Stimulated activated CD4-positive, alpha-beta T cell treated with anti-CD3 and anti-CD28 coated beads, Interleukin-4, amount 100 ng/mL, for 4 hours (primary cell): ENCODE measurements at regions not wholly inside any gene's neighbourhood (a gene's known extent, or its start where the extent isn't known, plus 50 kb on each side); places are given as distances from the start of the nearest gene placed in this dataset.
"Not testable (repeated sequence)": the region's sequence is repeated elsewhere in the genome, so short reads cannot be mapped to it uniquely, and the experiment has no call there.

Source experiments
- DNase-seq, 2 experiments: peaks; one replicate each; pipeline ENCODE4 v3.0.0-alpha.2; 2020

DNA sequence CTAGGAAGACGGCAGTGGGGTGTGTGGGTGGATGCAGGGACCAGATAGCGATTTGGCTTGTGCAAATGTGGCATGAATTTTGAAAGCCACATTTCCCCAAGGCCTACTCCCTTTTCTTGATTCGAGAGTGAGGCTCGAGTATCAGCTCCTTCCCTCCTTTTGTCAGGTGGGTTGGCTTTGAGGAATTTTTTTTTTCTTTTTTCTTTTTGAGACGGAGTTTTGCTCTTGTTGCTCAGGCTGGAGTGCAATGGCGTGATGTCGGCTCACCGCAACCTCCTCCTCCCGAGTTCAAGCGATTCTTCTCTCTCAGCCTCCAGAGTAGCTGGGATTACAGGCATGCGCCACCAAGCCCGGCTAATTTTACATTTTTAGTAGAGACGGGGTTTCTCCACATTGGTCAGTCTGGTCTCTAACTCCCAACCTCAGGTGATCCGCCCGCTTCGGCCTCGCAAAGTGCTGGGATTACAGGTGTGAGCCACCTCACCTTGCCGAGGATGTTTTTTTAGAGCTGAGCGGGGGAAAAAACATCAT is 335.0 kb downstream of the SRGAP2C start:
- not testable (repeated sequence) for DNase-seq

DNA sequence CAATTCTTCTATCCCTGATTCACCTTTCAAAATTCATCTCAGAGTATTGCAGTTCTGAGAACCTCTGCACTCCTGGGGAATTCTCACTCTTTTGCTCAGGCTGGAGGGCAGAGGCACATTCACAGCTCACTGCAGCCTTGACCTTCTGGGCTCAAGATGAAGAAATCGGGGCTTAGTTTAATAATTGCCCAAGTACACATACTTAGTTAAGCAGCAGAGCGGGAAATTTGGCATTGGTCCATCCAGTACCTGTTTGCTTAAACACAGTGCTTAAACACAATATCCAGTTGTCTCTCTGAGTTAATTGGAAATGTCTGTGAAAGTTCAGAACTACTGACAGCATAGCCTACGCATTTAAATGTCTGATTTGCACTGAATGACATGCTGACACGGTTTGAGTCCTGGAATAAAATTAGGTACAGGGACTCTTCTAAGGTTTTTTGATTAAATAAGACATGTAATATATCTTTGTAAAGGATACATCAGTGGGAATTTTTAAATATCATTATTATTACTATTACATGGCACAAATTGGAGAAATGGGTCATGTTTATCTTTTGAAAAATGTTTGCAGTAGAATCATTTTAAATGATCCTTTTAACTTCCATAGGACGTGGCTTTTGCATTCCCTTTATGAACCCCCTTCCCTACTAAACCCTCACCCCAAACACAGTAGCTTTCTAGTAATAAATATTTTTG is 337.4 kb downstream of the SRGAP2C start:
- DNase-seq = no peak

DNA sequence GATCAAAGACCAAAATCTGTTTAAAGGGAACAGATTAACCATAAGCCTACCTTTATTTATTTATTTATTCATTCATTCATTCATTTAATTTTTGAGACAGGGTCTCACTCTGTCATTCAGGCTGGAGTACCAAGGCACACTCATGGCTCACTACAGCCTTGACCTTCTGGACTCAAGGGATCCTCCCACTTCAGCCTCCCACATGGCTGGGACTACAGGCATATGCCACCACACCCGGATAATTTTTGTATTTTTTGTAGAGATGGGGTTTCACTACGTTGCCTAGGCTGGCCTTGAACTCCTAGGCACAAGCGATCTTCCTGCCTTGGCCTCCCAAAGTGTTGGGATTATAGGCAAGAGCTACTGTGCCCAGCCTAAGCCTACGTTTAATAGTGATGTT is 338.3 kb downstream of the SRGAP2C start:
- not testable (repeated sequence) for DNase-seq

DNA sequence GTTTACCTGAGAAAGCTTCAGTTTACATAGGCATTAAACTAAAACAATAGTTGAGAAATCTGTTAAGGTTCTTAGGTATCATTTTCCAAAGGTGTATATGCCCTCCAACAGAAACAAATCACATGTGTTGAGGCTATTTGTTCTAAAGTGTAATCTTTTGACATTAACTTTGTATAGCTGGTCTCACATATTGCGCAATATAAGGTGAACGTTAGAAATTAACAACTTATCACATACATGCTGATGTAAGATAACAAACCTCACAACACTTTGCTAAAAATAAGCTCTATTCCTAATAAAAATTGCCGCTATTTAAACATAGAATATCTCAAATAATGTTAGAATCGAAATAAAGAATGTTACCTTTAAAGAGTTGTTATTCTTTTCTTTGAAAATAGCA is 340.6 kb downstream of the SRGAP2C start:
- no peak for DNase-seq

GRCh38 chr1:121528958-121529357 is 344.2 kb downstream of the SRGAP2C start:
- not testable (repeated sequence) for DNase-seq

GRCh38 chr1:121530026-121530425 is 345.3 kb downstream of the SRGAP2C start:
- DNase-seq = not testable (repeated sequence)

DNA sequence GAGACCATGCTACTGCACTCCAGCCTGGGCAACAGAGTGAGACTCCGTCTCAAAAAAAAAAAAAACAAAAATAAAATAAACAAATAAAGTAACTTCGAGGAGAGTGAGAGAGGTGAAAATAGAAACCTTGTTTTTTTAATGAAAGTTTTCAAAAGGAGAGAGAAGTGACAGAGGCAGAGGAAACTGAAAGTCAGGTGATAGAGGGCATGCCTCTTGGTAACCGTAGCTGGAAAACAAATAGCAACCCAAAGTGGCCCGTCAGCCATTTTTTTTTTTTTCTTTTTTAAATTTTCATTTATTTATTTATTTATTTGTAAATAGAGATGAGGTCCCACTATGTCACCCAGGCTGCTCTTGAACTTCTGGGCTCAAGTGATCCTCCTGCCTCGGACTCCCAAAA is 347.0 kb downstream of the SRGAP2C start:
- not testable (repeated sequence) for DNase-seq

DNA sequence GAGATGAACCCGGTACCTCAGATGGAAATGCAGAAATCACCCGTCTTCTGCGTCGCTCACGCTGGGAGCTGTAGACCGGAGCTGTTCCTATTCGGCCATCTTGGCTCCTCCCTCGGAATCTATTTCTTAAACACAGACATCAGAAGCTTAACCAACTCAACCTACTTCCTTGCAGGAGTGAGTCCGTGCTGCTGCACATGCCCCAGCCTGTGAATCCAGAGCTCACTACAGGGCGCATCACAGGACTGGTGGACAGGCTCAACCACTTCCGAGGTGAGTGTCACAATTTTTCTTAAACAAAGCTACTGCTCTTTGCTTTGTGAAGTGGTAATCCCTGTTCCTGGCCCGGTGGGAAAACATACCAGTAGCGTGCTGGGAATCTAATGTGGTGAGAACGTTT is 353.4 kb downstream of the SRGAP2C start:
- DNase-seq = not testable (repeated sequence)

DNA sequence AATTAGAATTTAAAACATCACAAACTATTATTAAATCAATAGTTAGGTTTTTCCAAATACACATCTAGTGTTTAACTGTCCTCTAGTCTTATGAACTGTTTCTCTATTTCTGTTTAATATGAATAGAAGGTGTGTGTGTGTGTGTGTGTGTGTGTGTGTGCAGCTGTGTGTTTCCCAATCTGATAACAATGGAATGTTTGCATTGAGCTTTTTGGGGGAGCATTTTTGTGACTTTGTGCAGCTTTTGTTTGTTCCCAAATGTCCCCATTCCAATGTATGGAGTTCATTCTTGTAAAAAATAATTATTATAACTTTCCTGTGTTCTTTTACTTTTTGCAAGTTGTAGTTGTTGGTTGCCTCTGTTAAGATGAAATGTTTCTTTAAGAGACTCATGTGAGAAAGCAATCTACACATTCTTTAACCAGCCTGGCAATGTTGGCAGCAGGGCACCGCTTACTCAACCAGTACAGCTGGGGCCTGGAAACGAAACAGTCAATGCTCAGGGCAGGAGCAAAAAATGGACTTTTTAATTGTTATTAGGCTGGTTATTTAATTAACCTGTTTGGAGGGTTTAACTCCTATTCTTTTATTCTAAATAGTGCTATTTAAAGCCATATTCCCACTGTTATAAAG is 354.3 kb downstream of the SRGAP2C start:
- no peak for DNase-seq

DNA sequence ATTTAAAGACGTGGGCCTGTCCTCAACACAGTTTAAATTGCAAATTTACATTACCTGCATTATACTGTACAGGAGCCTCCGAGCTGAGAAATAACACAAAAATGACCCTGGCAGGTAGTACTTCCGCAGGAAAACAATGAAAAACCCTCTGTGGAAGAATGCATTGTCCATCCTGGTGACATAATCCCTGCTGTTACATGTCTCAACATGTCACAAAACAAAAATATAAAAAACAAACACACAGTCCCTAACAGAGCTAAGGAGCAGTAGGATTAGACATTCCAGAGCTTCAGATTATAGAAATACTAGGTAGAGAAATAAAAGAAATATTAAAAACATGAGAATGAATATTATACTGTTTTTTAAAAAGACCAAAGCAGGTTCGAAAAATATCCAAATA is 359.2 kb downstream of the SRGAP2C start:
- not testable (repeated sequence) for DNase-seq

DNA sequence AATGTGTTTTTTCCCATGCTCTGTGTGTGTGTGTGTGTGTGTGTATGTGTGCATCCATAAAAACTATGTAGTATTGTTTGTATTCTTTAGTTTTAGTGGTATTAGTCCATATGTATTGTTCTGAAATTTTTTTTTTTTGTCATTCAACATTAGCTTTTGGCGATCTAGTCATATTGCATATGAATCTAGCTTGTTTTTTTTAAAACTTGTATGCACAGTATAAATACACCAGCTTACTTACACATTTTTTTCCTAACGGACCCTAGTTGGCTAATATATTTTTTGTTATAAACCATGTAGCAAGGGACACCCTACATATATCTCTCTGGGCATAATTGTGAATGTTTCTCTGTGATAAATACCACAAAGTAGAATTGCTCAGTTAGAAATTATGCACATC is 359.7 kb downstream of the SRGAP2C start:
- DNase-seq = no peak

GRCh38 chr1:121545899-121546298 is 361.1 kb downstream of the SRGAP2C start:
- DNase-seq = not testable (repeated sequence)

- DNase-seq = no peak
Measured at GRCh38 chr1:121546830-121547591, 362.2 kb downstream of the SRGAP2C start.

- not testable (repeated sequence) for DNase-seq
Measured at GRCh38 chr1:121547726-121548125, 363.0 kb downstream of the SRGAP2C start.

DNA sequence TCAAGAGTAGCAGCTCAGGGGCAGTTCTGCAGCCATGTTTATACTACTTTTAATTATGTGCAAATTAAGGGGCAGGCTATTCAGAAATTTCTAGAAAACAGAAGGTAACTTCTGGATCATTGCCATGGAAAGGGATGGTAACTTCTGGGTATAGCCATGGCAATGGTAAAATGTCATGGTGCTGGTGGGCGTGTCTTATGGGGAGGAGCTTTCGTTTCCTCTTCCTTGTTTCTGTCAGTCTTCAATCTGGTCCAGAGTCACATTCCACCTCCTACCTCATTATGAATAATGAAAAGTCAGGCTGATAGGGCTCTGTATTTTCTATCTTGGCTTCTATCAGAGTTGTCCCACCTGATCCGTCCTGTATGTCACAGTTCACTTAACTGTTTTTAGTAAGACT is 366.0 kb downstream of the SRGAP2C start:
- not testable (repeated sequence) for DNase-seq

DNA sequence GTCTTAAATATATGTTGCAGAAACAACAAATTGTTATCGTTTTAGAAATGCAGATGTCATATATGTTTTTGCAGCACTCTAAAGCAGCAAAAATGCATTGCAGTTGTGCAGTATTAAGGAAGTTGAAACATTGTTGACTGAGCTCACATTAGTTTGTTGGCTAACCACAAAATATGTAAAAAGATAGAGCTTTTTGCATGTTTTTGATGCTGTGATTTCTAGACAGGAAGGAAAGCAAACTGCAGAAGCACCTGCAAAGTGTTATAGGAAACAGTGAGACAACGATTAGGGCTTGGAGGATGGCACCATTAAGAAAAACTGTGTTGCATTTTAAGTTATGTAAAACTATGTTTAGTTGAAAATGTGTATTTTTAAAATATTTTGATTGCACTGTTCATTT is 366.7 kb downstream of the SRGAP2C start:
- DNase-seq = not testable (repeated sequence)

DNA sequence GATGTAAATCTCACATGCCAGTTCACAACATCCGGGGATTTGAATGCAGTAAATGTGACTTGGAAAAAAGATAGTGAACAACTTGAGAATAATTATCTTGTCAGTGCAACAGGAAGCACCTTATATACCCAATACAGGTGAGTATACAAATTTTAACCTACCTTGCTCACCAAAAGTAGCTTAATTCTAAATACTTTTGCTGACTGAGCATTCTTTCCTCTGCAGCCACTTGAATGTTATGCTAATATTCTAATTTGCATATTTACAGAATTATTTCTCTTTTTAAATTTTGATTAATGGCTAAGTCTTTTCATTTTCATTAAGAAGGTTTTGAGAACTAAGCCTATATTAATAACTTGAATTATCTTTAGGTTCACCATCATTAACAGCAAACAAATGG is 371.8 kb downstream of the SRGAP2C start:
- DNase-seq = not testable (repeated sequence)

GRCh38 chr1:121558034-121558433 is 373.3 kb downstream of the SRGAP2C start:
- not testable (repeated sequence) for DNase-seq

DNA sequence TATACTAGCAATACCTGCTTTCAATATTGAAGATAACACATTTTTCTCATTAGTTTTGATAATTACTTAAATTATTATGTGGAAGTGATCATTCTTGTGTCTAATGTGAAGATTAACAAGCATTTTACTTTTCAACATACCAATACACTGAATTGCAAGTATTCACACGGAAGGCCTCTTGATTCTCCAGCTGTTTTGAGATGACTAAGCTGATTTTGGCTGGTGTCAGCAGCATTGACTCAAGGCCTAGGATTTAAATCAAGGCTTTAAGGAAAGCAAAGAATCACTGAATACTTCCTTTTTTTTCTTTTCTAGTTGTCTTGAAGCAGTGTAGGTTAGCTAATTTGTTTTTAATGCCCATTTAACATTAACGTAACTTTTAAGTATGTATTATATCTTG is 373.7 kb downstream of the SRGAP2C start:
- no peak for DNase-seq

- no peak for DNase-seq
Measured at GRCh38 chr1:121566346-121566745, 381.6 kb downstream of the SRGAP2C start.

GRCh38 chr1:121569428-121569827 is 384.7 kb downstream of the SRGAP2C start:
- DNase-seq = no peak

- DNase-seq = not testable (repeated sequence)
Measured at GRCh38 chr1:121573881-121574504, 389.2 kb downstream of the SRGAP2C start.

- DNase-seq = not testable (repeated sequence)
Measured at GRCh38 chr1:121574505-121574899, 389.7 kb downstream of the SRGAP2C start.
